A673 (cell line): ENCODE measurements at regions not wholly inside any gene's neighbourhood (a gene's known extent, or its start where the extent isn't known, plus 50 kb on each side); places are given as distances from the start of the nearest gene placed in this dataset.

ENCODE experiments used
- EZH2 ChIP-seq: fragments of 200-600 bp; sonication (generic); IDR thresholded peaks from 2 replicates; pipeline ENCODE4 v1.6.1; 2017; ENCODE audit warnings: borderline replicate concordance, low read depth, mild to moderate bottlenecking, mixed read lengths, antibody characterized with exemption, low read length; ENCODE audit not compliant: poor library complexity, severe bottlenecking
- TF ChIP-seq, protein P1 (sequence below): fragments of 300-800, 200-600 bp; sonication (generic); conservative IDR thresholded peaks from 2 replicates; pipeline ENCODE4 v1.5.1; 2017; ENCODE audit warnings: low read depth, mild to moderate bottlenecking, antibody characterized with exemption, low read length, moderate library complexity, mixed read lengths

DNA sequence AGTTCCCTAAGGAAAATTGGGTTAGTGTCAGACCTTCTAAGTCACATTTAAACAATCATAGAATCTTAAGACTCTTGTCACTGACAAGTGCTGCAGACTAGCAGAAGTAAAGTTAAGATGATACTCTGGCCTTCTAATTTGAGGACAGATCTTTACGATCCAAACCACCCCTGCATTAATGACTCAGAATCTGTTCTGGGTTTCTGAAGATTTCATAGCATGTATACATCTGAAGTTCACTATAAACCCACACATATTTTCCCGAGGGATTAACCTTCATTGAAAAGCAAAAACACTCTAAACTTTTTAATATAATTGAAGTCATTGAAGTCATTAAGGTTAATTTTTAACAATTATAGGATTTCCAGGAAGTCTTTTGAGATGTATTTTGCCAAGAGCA, 674.3 kb downstream of the IQCM start:
- TF ChIP-seq, protein P1, sequence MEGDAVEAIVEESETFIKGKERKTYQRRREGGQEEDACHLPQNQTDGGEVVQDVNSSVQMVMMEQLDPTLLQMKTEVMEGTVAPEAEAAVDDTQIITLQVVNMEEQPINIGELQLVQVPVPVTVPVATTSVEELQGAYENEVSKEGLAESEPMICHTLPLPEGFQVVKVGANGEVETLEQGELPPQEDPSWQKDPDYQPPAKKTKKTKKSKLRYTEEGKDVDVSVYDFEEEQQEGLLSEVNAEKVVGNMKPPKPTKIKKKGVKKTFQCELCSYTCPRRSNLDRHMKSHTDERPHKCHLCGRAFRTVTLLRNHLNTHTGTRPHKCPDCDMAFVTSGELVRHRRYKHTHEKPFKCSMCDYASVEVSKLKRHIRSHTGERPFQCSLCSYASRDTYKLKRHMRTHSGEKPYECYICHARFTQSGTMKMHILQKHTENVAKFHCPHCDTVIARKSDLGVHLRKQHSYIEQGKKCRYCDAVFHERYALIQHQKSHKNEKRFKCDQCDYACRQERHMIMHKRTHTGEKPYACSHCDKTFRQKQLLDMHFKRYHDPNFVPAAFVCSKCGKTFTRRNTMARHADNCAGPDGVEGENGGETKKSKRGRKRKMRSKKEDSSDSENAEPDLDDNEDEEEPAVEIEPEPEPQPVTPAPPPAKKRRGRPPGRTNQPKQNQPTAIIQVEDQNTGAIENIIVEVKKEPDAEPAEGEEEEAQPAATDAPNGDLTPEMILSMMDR, result no peak
- no peak for TF ChIP-seq EZH2
